Inflammatory macrophage treated with lipopolysaccharide for 4 hours (primary cell): ENCODE measurements at regions not wholly inside any gene's neighbourhood (a gene's known extent, or its start where the extent isn't known, plus 50 kb on each side); places are given as distances from the start of the nearest gene placed in this dataset.

Experiments
- DNase-seq: peaks from one replicate; pipeline ENCODE4 v3.0.0-alpha.2; 2020

DNA sequence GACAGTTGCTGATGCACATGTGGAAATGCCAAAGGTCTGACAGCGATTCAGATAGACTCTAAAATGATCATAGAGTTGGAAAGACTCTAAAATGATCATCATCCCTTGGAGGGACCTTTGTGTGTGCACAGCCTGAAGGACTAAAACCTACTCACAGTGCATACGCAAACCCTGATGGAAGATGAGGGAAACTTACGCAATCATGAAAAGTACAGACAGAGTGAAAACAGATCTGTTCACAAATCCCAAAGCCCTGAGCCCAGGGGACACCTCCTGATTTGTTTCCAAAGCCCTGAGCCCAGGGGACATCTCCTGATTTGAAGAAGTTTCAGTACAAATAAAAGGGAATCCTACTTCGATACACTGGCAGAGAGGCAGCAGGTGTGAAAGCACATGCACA lies 79.3 kb upstream of the PROX1 start:
- no peak for DNase-seq

DNA sequence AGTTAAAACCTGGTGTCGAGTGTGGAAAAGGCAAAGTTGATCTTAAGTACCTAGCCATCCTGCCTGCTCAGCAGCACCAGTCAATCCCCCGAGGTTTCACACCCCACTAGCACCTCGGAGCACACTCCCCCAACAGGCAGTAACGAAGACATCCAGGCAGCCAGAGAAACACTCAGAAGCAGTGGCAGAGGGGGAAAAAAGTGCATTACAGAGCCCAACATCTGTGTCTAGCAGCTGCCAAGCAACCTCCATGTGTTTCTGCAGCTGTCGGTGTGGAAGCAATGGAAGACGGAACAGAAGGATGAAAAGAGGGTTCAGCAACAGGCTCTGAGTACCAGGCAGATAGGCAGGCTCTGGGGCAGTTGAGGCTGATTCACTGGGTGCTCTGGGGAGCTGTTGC lies 73.4 kb upstream of the PROX1 start:
- no peak for DNase-seq

DNA sequence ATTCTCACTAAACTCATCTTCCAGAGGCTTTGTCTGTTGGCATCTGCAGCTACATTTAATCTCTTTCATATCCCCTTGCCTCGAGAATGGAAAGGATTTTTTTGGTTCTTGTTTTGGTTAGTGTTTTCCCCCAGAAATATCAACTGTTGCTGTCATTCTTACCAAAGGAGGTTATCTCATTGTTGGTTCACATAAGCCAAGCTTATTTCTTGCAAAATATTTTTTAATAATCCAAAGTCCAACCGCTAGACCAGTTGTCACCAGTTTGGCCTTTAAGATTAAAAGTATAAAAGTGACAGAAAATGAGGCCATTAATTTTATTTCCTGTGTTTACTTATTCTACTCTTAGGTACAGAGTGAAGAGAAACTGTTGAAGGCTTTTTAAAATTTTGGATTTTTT lies 66.5 kb upstream of the PROX1 start:
- no peak for DNase-seq

DNA sequence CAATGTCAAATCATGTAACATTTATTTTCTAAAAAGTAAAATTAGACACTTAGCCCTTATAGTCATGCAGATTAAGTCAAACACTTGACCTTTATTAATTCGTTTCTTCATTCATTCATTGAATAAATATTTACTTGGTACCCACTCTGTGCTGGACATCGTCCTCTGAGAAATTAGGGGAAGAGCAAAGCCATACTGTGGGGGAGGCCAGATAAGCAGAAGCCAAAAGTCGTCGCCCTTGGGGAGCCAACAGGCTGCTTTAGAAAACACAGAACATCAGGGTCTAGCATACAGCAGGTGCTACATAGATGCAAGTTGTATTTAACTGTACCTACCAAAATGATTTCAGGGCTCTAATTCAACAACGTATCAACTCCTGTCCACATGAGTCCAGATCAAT lies 66.1 kb upstream of the PROX1 start:
- DNase-seq = no peak

DNA sequence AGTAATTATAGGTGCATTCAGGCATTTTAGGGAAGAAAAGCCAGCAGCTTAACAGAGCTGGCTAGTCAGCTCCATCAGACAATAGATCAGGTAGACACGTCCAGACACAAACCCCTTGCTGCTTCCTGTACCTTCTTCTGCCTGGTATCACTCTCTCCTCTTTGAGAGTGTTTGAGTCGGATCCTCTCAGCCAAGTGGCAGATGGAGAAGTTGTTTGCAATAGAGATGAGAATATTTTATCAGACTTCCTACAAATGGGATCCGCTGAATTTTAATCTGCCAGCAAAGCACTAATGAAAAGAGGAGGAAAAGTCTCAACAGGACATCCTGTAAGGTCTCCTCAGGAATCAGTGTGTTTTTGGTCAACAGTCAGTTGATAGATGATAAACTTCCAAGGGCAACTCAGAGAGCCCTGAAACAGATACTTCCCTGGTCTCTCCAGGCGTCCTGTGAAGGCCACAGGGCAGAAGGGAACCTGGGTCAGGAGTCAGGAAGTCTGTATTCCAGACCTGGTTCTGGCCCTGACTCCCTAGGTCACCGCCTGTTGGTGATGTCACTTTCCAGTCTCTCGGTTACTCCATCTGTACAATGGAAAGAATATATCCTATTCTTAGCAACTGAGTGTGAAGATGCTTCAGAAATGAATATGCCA lies 62.1 kb upstream of the PROX1 start:
- no peak for DNase-seq

DNA sequence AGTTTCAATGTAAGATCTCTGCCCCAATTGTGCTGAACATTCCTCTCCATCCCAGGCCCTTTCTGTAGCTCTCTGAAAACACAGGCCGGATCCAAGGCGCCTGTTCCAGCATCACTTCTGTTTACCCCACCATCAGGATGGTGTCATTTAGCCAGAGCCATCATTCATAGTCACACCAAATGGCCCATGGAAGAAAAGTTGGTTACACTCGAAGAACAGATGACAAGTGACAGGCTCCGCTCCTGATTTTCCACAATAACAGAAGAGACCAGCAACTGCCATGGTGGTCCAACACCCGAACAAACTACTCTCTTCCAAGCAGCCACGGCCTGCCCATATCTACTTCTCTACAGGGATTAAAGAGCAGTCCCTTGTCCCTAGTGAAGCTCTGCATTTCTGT lies 59.9 kb upstream of the PROX1 start:
- no peak for DNase-seq

DNA sequence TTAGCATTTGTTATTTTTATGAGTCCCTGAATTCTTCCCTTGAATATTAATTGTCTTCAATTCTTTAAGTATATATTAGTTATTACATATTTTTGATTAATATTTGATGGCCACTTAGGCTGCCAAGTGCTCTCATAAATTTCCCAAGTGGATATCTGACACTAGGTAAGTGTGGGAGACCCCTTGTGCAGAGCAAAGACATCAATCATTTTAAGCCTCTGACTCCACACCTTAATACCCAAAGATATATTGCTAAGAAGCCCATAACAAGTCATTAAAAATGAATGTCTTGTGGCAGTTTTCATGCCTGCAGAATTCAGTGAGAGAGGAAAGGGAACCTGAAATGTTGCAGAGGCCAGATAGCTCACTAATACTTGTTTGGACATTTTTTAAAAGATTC lies 58.4 kb upstream of the PROX1 start:
- DNase-seq = no peak

DNA sequence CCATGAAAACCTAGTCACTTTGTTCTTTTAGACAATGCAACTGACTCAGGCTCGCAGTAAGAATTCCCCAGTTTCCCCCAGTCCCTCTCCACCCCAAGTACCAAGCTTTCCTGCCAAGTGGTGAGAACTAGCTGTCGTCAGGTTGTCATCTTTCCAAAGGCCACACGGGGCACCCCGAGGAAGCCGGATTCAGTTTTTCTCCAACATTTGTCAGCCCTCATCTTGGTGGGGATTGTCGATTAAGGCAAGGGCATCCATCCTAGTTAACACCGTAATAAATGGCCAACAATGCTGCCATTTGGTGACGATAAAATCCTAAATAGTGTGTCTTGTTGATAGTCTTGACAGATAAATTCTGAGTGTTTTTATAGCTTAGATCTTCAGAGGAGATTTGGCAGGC lies 55.9 kb upstream of the PROX1 start:
- DNase-seq = no peak

DNA sequence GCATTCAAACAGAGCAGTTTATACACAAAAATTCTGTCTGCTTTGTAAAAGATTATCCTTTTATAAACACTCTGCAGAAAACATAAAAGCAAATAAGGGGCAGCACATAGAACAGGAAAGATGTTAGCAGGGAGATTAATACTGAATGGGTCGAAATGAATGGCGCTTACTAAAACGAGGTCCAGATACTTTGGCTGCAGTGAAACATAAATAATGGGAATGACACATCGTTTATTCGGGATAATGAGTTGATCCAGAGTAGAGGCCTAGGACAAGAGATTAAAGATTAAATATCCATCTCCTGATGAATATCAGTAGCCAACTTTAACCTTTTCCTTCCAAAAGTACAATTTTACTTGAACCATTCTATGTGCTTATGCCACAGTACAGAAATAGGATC lies 54.4 kb upstream of the PROX1 start:
- DNase-seq = no peak

DNA sequence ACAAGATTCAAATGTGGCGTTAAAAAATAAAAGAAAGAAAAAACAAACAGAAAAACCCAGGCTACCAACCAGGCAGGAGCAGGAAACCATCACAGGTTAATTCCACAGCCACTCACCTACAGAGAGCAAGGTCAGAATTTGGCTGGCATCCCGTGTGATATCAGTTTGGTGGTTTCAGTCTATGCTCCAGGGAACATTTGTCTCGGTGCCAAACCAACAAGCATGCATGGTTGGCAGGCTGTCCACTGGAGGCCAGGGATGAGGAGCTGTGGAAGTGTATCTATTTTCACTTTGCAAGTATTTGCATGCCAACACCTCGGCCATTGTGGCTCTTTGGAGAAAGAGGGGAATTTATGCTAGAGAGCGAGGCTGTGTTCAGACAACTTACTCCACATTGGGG lies 53.1 kb upstream of the PROX1 start:
- DNase-seq = no peak

DNA sequence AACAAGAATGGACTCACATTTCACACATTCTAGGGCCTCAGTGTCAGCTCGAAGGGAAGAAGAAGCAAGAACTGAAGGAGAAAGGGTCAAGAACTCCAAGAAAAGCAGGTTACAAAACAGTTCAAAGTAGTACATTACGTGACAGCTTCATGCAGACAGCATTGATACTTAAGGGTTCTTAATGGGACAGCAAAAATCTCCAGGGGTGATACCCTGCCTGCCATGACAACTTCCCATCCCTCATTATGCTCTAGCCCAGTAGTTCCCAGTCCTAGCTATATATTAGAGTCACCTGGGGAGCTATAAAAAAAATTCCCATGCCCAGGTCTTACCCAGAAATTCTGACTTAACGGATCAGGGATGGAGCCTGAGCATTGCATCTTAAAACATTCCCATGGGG lies 51.2 kb upstream of the PROX1 start:
- no peak for DNase-seq
